AG09309 (cell line): ENCODE measurements at regions not wholly inside any gene's neighbourhood (a gene's known extent, or its start where the extent isn't known, plus 50 kb on each side); places are given as distances from the start of the nearest gene placed in this dataset.
"Not testable (repeated sequence)": the region's sequence is repeated elsewhere in the genome, so short reads cannot be mapped to it uniquely, and the experiment has no call there.

Experiments used
- DNase-seq: peaks from one replicate; pipeline ENCODE4 v3.0.0-alpha.2; 2010; ENCODE audit warnings: low read depth
- H3K4me3 ChIP-seq: 2 replicates; pipeline ENCODE4 v1.5.1; 2011; ENCODE audit warnings: mild to moderate bottlenecking, low read depth, low read length, moderate library complexity; ENCODE audit not compliant: control insufficient read depth
- TF ChIP-seq, protein P1 (sequence below): IDR thresholded peaks from 2 replicates; pipeline ENCODE4 v1.5.1; 2011; ENCODE audit warnings: mild to moderate bottlenecking, low read depth, low read length, inconsistent platforms; ENCODE audit not compliant: insufficient read depth, control insufficient read depth; ENCODE audit errors: missing control alignments

DNA sequence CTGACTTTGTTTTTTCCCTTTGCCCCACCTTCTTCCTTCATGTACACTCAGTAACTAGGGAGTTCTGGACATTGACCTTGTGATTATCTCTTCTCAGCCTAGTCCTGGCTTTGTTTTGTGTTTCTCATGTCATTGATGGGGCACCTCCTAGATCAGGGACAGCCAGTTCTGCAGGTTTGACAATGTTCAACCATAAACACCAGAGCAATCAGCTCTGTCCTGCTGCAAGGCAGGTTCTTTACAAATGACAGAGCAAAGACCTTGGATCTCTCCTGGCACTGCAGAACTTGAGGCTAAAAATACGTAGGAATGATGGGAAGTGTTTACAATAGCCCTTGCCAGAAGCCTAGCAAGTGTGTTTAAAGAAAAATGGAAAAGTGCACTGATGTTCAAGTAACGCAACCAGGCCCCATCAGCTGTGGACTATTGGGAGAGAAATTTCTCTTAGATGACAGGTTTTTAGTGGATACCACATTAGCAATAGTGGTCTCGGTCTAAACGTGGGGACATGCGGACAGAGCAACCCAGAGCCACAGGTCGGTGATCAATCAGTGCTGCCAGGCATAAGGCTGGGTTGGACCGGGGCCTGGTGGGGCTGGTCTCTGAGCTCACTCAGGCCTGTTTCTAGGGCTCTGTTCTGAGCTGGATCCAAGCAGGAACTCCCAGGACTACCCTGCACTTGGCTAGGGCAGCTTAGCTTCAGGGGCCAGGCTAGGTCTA is 76.8 kb downstream of the SOWAHC start:
- no peak overlapping the region for H3K4me3 ChIP-seq
- TF ChIP-seq, protein P1, sequence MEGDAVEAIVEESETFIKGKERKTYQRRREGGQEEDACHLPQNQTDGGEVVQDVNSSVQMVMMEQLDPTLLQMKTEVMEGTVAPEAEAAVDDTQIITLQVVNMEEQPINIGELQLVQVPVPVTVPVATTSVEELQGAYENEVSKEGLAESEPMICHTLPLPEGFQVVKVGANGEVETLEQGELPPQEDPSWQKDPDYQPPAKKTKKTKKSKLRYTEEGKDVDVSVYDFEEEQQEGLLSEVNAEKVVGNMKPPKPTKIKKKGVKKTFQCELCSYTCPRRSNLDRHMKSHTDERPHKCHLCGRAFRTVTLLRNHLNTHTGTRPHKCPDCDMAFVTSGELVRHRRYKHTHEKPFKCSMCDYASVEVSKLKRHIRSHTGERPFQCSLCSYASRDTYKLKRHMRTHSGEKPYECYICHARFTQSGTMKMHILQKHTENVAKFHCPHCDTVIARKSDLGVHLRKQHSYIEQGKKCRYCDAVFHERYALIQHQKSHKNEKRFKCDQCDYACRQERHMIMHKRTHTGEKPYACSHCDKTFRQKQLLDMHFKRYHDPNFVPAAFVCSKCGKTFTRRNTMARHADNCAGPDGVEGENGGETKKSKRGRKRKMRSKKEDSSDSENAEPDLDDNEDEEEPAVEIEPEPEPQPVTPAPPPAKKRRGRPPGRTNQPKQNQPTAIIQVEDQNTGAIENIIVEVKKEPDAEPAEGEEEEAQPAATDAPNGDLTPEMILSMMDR: no peak
- no peak for DNase-seq

DNA sequence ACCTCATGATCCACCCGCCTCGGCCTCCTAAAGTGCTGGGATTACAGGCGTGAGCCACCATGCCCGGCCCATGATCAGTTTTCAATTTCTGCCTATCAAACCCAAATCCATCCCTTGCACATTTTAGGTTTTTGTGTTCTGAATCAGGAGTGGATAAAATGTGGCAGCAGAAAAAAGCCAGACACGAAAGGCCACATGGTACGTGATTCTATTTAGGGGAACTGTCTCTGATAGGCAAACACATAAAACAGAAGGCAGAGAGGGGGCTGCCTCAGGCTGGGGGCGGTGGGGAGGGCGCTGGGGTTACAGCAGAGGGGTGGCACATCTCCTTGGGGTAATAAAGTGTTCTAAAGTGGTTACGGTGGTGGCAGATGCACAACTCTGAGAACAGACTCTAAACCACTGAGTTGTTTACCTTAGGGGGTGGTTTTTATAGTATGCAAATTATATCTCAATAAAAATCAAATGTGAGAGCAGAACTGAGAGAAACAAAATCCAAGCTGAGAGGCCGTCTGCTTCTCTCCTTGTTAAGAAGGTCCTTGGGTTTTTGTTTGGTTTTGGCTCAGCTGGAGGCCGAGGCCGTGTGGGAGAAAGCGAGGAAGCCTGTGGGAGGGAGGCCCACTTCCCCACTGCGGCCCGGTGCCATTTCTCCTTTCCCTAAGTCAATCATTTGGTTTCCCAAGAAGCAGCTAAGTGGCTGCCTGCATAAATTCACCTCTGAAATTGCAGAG is 78.0 kb downstream of the SOWAHC start:
- no peak for DNase-seq
- TF ChIP-seq, protein P1: no peak
- no peak overlapping the region for H3K4me3 ChIP-seq

DNA sequence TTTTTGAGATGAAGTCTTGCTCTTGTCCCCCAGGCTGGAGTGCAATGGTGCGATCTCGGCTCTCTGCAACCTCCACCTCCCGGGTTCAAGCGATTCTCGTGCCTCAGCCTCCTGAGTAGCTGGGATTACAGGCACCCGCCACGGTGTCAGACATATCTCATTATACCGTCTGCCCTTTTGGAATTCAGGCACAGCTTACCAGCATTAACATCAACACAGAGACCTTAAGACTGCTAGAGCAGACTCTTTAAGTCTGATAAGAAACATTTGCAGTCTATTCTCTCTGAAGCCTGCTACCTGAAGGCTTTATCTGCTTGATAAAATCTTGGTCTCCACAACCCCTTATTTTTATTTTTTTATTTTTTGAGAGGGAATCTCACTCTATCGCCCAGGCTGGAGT is 78.7 kb downstream of the SOWAHC start:
- not testable (repeated sequence) for DNase-seq, H3K4me3 ChIP-seq

DNA sequence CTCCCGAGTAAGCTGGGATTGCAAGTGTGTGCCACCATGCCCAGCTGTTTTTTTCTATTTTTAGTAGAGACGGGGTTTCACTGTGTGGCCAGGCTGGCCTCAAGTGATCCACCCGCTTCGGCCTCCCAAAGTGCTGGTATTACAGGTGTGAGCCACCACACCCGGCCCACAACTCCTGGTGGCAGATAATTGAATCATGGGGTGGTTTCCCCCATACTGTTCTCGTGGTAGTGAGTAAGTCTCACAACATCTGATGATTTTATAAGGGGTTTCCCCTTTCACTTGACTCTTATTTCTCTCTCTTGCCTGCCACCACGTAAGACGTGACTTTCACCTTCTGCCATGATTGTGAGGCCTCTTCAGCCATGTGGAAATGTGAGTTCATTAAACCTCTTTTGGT is 79.1 kb downstream of the SOWAHC start:
- not testable (repeated sequence) for H3K4me3 ChIP-seq, DNase-seq

DNA sequence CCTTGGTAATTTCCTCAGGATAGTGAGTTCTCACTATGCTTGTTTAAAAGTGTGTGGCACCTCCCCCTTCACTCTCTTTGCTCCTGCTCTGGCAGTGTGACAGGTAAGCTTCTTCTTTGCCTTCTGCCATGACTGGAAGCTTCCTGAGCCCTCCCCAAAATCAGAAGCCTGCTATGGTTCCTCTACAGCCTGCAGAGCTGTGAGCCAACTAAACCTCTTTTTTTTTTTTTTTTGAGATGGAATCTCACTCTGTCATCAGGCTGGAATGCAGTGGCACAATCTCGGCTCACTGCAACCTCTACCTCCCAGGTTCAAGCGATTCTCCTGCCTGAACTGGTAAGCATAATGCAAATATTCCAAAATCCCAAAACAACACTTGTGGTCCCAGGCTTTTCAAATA is 80.0 kb downstream of the SOWAHC start:
- TF ChIP-seq, protein P1: no peak
- DNase-seq: no peak
- no peak overlapping the region for H3K4me3 ChIP-seq

DNA sequence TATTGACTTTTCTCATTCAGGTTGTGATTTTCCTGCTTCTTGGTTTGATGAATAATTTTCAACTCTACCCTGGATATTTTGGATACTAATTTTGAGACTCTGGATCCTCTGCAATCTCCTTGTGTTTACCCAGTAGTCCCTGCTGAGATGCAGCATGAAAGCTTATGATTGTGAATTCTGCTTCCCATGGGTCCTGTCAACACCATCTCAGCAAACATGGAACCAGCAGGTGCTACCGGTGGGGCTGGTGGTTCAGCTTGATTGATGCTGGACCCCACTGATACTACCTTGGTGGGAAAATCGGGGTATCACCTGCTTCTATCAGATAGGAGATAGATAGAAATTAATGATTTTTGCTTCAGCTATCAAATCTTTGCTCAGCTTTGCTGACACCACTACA is 81.1 kb downstream of the SOWAHC start:
- no peak for DNase-seq
- H3K4me3 ChIP-seq: no peak overlapping the region
- TF ChIP-seq, protein P1: no peak

DNA sequence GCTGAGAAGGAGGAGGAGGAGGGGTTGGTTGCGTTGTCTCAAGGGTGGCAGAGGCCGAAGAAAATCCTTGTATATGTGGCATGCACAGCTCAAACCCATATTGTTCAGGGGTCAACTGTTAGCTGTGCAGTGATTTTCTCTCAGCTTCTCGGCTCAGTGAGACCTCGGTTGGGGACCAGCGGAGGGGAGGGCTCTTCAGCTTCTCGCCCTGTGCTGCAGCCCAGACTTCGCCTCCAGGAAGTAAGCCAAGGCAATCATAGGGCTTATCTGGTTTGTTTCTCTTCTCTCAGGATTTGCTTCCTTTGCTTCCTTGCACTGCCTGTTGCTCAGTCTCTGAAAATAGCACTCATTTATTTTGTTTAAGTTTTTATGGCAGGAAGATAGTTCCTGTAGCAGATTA is 85.5 kb downstream of the SOWAHC start:
- DNase-seq: no peak
- TF ChIP-seq, protein P1: no peak
- no peak overlapping the region for H3K4me3 ChIP-seq
